GM18519 (cell line): ENCODE measurements at regions not wholly inside any gene's neighbourhood (a gene's known extent, or its start where the extent isn't known, plus 50 kb on each side); places are given as distances from the start of the nearest gene placed in this dataset.

Experiments
- ATAC-seq: cut with Tn5 transposase; IDR thresholded peaks from one replicate; pipeline ENCODE4 v1.9.1; 2021; ENCODE audit warnings: mild to moderate bottlenecking, moderate library complexity; ENCODE audit not compliant: unreplicated experiment, low FRiP score

DNA sequence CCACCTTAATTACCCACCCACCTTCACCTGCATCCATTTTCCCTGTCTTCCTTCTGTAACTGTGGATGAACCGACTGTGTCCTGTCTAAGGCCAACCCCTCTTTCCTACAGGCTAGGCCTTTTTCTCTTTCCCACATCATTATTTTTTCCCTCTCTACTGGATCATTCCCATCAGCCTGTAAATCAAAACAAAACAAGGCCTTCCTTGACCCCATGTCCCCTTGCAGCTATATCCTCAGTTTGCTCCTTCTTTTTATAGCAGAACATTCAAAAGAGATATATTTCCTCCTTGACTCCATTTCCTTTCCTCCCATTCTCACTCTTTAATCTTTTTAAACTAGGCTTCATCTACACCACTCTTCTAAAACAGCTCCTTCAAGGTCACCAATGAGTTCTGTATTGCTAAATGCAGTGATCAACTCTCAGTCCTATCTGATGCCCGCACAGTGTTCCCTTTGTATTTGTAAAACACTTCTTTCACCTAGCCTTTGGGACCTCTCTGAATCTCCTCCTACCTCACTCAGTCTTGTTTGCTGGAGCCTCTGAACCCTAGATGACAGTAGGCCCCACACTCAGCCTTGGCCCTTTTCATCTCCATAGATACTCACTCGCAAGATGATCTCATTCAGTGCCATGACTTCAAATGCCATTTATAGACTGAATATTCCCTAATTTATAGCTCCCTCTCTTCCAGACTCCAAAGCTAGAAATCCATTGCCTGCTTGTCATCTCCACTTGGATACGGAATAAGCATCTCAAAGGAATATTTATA is 55.7 kb downstream of the CXCR4 start:
- ATAC-seq, result no peak

DNA sequence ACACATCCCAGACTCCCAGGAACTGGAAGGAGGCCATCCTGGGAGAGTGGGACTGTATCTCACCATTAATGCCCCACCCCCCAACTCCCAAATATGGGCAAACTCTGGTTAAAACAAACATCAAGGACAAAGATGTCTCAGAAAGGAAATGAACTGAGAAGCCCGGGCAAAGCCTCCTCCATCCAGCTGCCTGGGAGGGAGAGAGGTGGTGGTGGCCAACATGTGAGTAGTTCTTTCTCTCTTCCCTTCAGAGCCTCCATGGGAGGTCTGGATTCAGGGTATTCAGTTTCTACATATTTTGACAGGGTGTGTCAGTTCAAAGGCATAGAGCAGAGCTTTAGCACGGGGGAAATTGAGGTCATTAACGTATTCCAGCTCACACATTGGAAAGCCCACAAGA is 57.5 kb downstream of the CXCR4 start:
- ATAC-seq, result no peak

DNA sequence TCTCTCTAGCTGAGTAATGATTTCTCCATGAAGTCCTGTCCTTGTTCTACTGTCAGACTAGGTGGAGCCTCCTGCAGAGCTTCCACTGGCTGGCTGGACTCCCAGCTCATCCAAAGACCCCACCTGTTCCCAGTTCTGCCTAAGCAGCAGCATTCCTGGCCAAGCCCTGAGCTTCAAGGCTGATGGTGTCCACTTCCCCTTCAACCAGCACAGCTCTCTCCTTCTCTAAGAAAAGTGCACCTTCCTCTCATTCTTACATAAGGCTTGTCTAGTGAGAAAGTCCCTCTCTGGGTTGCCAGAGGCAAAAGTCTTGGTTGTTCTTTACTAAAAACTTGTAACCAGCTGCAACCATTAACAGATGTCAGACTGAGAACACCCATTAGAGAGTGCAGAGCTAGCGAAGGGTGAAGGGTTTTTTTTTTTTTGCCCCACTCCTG is 58.9 kb downstream of the CXCR4 start:
- peak; percentile 50 for ATAC-seq

DNA sequence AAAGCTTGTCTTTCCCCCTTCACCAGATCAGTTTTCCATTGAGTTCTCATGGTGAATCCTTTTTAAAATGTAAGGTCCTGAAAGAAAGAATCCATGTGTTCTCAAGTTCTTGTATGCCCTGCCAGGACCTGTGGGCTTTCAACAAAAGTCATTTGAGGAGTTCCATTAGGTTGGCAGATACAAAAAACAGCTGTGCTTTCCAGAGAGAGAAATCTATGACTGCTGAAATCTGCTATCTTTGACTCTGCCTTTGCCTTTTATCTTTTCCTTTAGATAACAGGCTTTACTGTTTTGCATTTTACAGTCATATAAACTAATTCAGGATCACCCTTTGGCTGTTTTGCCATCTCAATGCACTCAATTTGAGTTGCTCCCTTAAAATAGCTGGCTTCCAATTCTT is 59.7 kb downstream of the CXCR4 start:
- ATAC-seq, result no peak

- no peak for ATAC-seq
Measured at GRCh38 chr2:136057802-136058140, 60.2 kb downstream of the CXCR4 start.

DNA sequence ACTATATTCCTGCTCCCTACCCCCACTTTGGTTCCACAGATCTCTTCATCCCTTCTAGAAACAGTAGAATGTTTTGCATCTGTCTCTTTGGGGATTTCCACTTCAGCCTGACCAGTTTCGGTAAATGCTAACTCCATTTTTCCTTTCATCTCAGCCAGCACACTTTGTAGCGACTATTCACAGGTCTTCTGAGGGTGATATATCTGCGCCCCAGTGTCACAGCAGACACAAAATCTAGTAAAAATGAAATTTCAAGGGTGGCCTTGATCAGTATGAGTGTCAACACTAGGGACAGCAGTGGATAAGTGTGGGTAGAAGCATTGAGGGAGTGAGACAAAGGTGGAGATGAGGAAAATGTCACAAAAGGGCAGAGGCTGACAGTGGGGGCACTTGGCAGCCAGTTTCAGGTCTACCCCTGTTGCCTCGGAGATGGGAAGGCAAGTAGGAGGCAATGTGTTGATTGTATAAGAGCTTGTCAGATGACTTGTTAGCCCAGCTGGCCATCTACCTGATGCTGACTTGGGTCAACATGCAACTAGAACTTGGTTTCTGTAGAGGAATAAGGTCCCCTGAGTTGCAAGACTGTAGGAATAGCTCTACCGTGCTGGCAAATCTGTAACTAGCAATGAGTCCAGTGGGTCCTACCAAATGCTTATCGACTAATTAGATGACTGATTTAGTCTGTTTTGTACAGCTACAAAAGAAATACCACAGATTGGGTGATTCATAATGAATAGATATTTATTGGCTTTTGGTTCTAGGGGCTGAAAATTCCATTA is 60.7 kb downstream of the CXCR4 start:
- no peak for ATAC-seq

DNA sequence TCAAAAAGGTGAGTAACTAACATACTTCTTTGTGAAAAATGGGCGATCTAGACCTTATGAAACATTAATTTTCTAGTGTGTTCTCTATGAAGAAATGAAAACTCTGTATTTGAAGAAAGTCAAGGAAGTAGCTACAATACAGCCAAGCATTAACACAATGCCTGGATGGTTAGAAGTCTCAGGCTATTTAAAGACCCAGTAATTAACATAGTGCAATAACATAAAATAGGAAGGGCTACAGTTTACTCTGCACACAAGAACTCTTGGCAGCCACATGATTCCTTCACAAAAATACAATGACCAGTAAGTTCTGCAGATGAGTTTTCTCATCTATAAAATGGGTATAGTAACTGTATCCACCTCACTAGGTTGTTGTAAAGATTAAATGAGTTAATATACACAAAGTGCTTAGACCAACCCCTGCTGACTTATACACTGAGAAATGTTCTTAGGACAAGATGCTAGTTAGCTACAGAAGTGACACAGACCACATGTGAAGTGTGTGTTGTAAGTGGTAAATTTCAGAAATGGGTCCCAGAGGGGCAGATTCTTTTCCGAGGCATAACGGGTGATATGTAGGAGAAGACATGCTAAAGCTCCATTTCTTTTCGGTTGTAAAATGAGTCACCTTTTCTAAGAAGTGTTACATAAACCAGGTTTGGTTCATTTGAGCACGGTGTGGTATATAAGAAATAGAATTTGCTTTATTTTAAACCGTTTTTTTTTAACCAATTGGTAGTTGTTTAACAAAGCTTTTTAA is 61.8 kb downstream of the CXCR4 start:
- ATAC-seq, result peak; percentile 30

GRCh38 chr2:136054856-136055255 is 63.1 kb downstream of the CXCR4 start:
- no peak for ATAC-seq

GRCh38 chr2:136052369-136053362 is 65.3 kb downstream of the CXCR4 start:
- ATAC-seq, result peak; percentile 41

GRCh38 chr2:136051725-136052048 is 66.3 kb upstream of the DARS1 start:
- no peak for ATAC-seq

DNA sequence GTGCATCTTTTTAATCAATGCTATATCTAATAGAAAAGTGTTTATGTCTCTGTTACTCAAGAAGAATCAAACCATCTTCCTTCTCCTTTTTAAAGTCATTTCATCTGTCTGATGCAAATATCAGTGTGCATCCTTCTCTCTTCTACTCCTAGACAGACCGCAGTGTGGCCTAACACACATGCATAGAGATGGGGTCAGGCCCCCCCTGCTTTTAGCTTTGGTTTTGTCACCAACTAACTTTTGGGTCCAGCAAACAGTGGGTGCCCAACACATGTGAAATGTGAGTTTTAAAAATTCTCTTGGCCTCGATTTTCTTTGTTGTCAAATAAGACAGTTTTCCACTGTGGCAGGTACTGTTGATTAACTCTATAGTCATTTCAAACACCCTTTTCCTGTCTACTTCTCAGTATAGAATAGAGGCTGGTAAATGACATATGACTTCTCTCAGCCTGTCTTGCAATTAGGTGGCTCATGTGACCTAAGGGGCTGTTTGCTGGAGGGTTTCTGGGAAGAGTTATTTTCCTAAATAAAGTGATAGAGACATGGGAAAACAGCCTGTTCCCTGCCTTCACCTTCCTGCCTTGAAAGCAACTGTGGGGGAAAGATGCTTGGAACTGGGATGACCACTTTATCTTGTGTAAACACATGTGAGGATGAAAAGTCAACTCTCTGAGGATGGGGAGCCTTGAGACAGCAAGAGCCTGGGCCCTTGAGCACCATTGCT is 65.7 kb upstream of the DARS1 start:
- no peak for ATAC-seq

DNA sequence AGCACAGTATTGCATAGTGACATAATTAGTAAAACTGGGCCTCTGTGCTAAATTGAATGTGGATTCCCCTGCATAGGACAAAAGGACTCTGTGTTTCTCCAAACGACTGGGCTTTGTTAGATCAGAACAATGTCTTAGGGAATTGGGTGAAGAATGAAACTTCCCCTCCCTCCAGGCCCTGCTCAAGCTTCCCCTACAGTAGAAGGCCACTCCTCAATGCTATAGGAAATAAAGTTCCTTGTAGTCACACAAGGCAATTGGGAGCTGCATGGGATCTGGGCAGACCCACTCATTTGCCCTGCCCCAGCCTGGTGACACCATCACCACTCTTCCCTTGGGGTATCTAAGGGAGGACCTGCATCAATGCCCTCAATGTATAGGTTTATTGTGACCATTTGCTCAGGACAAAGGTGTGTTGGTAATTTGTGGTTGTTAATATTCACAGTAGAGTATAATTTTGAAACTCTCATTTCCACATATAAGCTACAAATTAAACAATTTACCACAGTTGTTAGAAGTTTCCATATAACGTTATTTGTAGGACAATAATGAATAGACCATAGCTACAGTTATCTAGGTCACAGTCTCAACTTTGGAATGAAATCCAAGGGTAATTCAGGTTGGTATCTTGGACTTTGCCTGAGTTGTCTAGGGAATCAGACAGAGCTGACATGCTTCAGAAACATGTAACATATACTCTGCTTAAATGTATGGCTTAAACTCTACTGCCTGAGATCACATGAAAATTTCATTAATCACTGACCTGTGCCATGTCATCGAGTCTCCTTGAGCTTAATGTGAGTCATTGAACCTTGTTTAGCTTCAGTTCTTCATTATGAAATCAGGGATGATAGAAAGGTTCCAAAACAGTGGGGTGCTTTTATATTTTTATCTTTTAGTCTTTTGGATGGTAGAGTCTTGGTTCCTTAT is 64.8 kb upstream of the DARS1 start:
- ATAC-seq, result no peak

DNA sequence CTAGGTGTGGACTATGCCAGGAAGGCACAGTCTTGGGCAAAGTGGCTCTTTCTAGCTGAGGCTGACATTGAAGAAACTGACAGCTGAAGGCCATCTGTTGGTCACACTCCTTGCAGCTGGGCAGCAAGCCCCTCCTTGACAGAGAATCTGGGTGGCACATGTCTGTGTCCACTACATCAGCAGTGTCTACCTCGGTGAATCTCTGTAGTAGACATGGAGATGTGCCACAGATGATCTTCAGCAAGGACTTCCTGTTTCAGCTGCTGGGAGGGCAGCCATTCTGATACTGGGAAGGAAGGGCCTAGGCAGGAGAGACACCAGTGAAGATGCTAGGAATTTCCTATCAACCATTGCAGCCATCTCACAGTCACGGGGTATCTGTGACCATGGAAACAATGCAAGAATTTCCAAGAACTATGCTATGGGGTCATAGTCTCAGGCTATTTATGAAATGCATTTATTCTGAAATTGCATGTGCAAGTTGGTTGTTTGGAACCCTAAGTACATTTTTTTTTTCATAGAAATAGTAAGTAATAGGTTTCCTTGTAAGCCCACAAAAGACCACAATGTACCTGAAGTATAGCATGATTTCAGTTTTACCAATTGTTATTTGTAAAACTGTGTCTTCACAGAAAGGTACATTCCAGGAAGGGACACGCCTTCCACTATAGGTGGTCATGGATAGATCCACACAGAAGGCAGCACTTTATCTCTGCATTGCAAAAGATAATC is 63.8 kb upstream of the DARS1 start:
- no peak for ATAC-seq

DNA sequence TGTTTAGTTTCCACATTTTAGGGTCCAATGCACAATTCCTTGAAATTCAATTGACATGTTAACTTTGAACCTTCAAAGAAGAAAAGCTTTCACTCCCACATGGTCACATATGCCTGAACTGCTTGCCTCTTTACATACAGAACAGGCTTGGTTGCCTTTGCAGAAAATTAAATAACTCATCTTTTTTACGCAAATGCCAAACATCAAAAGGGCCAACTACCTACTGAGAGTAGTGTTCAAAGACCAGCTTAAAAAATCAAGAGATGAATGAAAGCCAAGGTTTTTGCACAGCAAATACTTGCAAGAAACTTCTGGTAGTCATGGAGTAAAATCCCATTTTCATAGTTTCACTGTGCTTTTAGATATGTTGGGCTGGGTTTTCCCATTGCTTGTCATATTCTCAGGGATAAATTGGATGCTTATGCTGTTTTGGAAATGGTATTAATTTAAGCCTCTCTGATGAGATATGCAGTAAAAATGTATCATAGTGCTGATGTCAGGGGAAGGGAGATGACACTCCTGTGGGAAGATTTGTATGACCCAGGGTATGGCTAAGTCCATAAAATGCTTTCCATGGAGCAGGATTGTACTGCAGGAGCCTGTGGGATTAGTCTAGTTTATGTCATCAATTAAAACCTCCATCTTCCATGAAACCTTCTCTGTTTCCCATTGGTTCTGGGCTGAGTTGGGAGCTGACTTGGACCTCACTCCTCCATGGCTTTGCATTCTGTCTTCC is 60.6 kb upstream of the DARS1 start:
- ATAC-seq, result no peak

- ATAC-seq, result no peak
Measured at GRCh38 chr2:136045344-136045743, 59.9 kb upstream of the DARS1 start.
